ENCODE measurements at regions not wholly inside any gene's neighbourhood (a gene's known extent, or its start where the extent isn't known, plus 50 kb on each side); places are given as distances from the start of the nearest gene placed in this dataset.

DNA sequence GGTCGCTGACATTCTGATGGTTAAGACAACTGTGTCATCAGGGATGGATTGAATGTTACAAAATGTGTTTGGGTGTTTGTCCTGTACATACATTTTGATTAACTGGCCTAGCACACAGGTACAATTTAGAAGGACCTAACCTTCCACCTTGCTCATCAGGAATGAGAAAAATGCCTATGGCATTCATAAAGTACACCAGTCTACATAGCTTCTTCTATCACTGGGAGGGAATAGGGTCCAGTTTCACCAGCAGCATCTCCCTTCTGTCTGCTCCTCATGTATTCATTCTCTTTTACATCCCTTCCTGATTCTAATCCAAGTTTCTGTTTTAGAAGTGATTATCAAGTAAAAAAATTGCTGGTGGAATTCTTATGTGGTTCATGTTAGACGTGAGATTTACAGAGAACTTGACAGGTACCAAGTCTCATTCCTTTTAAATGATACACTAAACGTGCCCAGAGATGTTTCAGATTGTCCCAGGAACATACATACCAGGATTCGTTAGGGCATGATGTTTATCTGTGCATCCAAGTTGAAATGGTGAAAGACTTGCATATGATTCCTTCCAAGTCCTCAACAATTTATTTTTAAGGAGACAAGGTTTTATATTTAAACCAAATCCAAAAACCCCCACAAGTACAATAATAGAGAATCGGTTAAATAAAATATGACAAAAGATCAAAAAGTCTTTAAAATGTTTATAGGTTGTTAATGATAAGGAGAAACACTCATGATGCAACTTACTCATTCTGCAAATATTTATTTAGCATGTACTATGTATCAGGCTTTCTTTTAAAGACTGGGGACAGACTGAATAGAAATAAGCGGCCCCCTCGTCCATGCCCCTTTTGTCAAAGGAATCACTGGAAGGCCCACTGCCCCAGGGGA is 359.1 kb downstream of the ZNF674 start:
- Mint-ChIP-seq H3K27ac (no peak overlapping the region), H3K4me1 (no peaks in the 10 kb centered on the region), H3K4me3 (no peak overlapping the region), H3K36me3 (ENCODE audit: insufficient read depth in 1 of 3, low read depth in 3 of 3) (peaks cover 0 to 5% (median 2%) of the 10 kb centered on the region in 3 experiments; a peak in 5 of 7 replicates), H3K27me3 (ENCODE audit: low read depth) (peaks cover 1% of the 10 kb centered on the region; the same call in 1 of the 2 replicates), H3K9me3 (peaks cover 52 to 68% of the 10 kb centered on the region in 2 experiments)
- H2AFZ ChIP-seq (ENCODE audit: low read length) = no peak overlapping the region
- no peak overlapping the region for H2AK5ac ChIP-seq (ENCODE audit: insufficient read length, low read length)
- DNase-seq = no peak
- H2BK12ac ChIP-seq (ENCODE audit: insufficient read length, low read depth, low read length) = no peak overlapping the region
- H3K14ac ChIP-seq (ENCODE audit: insufficient read depth, low read length) = no peak overlapping the region
- H4K91ac ChIP-seq (ENCODE audit: insufficient read length, low read depth, low read length) = no peak overlapping the region
- no peak overlapping the region for H3K9ac ChIP-seq (ENCODE audit: extremely low read depth, insufficient read length, low read length)
- TF ChIP-seq CTCF (conservative IDR thresholded peaks at IDR 0.05) = no peak
- H3T11ph ChIP-seq (ENCODE audit: low read length) = no peak overlapping the region
- no peak overlapping the region for H3K4me2 ChIP-seq (ENCODE audit: insufficient read depth, insufficient read length, low read length)
- H3K79me1 ChIP-seq (ENCODE audit: insufficient read depth, low read depth, low read length, poor library complexity, severe bottlenecking) = no peaks in the 10 kb centered on the region
- H3K23me2 ChIP-seq (ENCODE audit: insufficient read length, low read depth, low read length, poor library complexity, severe bottlenecking) = no peaks in the 10 kb centered on the region
- no peak overlapping the region for H4K8ac ChIP-seq (replicated peaks; ENCODE audit: insufficient read length, low read depth, low read length)
- H3K23ac ChIP-seq (ENCODE audit: insufficient read length, low read depth, low read length) = no peak overlapping the region
- no peak overlapping the region for H2BK15ac ChIP-seq (ENCODE audit: low read depth, low read length)
- no peak overlapping the region for H3K18ac ChIP-seq (ENCODE audit: insufficient read length, low read depth, low read length)
- no peak overlapping the region for H2BK5ac ChIP-seq (ENCODE audit: insufficient read length, low read length)
- H3K79me2 ChIP-seq (ENCODE audit: insufficient read depth, low read length) = no peaks in the 10 kb centered on the region
- no CpG with 5 or more reads among the region's 7 CpGs for WGBS (ENCODE audit: extremely low coverage, insufficient read length, low lambda C conversion rate)
- H3K27ac ChIP-seq (ENCODE audit: insufficient read length, low read depth, low read length) = no peak overlapping the region
- H4K5ac ChIP-seq (ENCODE audit: insufficient read length, low read depth, low read length) = no peak overlapping the region
- H2BK120ac ChIP-seq (ENCODE audit: low read depth, low read length, poor library complexity, severe bottlenecking) = no peak overlapping the region
- no peak overlapping the region for H3K56ac ChIP-seq (ENCODE audit: insufficient read length, low read depth, low read length)
- H2BK20ac ChIP-seq (ENCODE audit: low read depth, low read length, poor library complexity, severe bottlenecking) = no peak overlapping the region
- H3K4ac ChIP-seq (ENCODE audit: low read depth, low read length) = no peak overlapping the region
- no peaks in the 10 kb centered on the region for H3K4me1 ChIP-seq (ENCODE audit: insufficient read depth, low read length)
- no peaks in the 10 kb centered on the region for H3K9me3 ChIP-seq (ENCODE audit: control insufficient read depth, low read depth, low read length)
- H4K20me1 ChIP-seq (ENCODE audit: control insufficient read depth, insufficient read depth, insufficient read length) = no peaks in the 10 kb centered on the region
- no peaks in the 10 kb centered on the region for H3K27me3 ChIP-seq (ENCODE audit: insufficient read depth, low read length)
